Skin of body (tissue), 2 donors: ENCODE measurements at regions not wholly inside any gene's neighbourhood (a gene's known extent, or its start where the extent isn't known, plus 50 kb on each side); places are given as distances from the start of the nearest gene placed in this dataset. TPM values are rescaled to one million over a fixed set of nuclear protein-coding genes. Genes with fewer than 3 reads are reported as not detected.

Experiments
- DNase-seq: peaks from one replicate; lab custom pipeline; 2025; lab: John Stamatoyannopoulos, UW
- small RNA-seq: library from RNA; depleted of rRNA; stranded (forward); fragments of <200 nt; gene quantifications from one replicate; pipeline ENCODE3, GENCODE V24; 2014; ENCODE audit warnings: low replicate concordance

GRCh38 chr5:73996151-73996755, 370.3 kb downstream of the ARHGEF28 start:
- no peak for DNase-seq

- DNase-seq: no peak
Measured at GRCh38 chr5:73994963-73995362, 369.0 kb downstream of the ARHGEF28 start.

Small RNA genes lying in the stretch of these regions (small RNA-seq; reads per million reads assigned to genes)
- gene RN7SL814P: not detected
